HFF-Myc (cell line): ENCODE measurements at regions not wholly inside any gene's neighbourhood (a gene's known extent, or its start where the extent isn't known, plus 50 kb on each side); places are given as distances from the start of the nearest gene placed in this dataset.
"Not testable (repeated sequence)": the region's sequence is repeated elsewhere in the genome, so short reads cannot be mapped to it uniquely, and the experiment has no call there.

Experiments
- DNase-seq: peaks from one replicate; pipeline ENCODE4 v3.0.0-alpha.2; 2011; ENCODE audit warnings: low read depth; ENCODE audit errors: extremely low read depth
- H3K4me3 ChIP-seq: replicated peaks from 2 replicates; pipeline ENCODE4 v1.5.1; 2011; ENCODE audit warnings: low read depth, mild to moderate bottlenecking, control low read depth, low read length
- TF ChIP-seq, protein P1 (sequence below): IDR thresholded peaks from 2 replicates; pipeline ENCODE4 v1.5.1; 2012; ENCODE audit warnings: mild to moderate bottlenecking, low read depth, low read length, control low read depth; ENCODE audit errors: missing control alignments

DNA sequence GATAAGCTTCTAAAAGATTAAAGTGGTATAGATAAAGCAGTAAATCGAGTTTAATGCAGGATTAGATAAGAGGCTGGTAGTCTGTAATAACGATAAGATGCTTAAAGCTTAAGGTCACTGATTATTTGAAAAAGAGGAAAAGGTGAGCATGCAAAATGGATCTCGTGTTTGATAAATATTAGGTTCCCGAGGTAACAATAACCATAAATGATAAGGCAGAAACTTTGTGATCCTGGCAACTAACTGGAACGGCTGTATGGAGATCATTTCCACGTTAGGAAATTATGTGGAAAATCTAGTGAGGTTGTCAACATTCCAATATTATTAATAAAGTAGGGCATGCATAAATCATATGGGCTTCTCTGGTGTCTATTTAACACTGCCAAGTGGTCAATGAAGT is 255.5 kb downstream of the EFCAB11 start:
- DNase-seq, result no peak
- H3K4me3 ChIP-seq, result no peak overlapping the region
- TF ChIP-seq, protein P1, sequence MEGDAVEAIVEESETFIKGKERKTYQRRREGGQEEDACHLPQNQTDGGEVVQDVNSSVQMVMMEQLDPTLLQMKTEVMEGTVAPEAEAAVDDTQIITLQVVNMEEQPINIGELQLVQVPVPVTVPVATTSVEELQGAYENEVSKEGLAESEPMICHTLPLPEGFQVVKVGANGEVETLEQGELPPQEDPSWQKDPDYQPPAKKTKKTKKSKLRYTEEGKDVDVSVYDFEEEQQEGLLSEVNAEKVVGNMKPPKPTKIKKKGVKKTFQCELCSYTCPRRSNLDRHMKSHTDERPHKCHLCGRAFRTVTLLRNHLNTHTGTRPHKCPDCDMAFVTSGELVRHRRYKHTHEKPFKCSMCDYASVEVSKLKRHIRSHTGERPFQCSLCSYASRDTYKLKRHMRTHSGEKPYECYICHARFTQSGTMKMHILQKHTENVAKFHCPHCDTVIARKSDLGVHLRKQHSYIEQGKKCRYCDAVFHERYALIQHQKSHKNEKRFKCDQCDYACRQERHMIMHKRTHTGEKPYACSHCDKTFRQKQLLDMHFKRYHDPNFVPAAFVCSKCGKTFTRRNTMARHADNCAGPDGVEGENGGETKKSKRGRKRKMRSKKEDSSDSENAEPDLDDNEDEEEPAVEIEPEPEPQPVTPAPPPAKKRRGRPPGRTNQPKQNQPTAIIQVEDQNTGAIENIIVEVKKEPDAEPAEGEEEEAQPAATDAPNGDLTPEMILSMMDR, result no peak

DNA sequence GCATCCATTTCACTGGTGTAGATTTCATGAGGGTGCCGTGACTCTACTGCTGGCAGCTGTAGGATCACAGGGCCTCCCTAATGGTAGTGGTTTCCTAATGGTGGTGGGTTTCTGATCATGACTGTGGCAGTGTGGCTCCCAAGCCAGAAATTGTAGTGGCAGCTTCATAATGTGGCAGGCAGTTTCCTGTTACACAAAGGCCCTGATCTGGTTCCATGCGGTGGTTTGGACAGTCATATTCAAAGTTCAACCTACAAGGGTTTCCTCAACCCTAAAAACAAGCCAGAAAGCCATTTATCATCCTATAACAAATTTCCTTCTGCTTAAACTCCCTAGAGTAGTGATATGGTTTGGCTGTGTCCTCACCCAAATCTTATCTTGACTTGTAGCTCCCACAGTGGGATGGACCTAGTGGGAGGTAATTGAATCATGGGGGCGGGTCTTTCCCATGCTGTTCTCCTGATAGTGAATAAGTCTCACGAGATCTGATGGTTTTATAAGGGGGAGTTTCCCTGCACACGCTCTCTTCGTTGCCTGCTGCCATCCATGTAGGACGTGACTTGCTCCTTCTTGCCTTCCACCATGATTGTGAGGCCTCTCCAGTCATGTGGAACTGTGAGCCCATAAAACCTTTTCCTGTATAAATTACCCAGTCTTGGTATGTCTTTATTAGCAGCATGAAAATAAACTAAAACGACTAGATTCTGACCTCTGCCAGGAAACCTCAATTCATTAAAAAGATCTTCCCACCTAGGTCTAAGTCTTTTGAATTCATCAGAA is 257.1 kb downstream of the EFCAB11 start:
- TF ChIP-seq, protein P1, result no peak
- H3K4me3 ChIP-seq, result no peak overlapping the region
- DNase-seq, result no peak

DNA sequence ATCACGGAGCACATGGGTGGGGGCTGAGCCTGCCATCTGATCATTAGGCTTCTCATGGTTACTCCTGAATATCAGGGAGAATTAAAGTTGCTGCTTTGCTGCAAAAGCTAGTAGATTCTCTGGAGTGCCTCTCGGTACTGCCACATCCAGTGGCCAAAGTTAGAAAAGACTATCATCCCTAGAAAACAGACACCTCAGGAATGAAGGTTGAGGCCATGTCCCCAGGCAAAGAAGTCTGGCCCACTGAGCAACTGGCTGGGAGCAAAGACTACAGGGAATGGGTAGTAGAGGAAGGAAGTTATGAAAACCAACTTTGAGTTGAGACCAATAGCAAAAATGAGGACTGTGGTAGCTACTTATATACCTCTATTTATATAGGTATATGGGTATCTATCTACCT is 258.7 kb downstream of the EFCAB11 start:
- DNase-seq, result no peak
- H3K4me3 ChIP-seq, result no peak overlapping the region
- TF ChIP-seq, protein P1, result no peak

DNA sequence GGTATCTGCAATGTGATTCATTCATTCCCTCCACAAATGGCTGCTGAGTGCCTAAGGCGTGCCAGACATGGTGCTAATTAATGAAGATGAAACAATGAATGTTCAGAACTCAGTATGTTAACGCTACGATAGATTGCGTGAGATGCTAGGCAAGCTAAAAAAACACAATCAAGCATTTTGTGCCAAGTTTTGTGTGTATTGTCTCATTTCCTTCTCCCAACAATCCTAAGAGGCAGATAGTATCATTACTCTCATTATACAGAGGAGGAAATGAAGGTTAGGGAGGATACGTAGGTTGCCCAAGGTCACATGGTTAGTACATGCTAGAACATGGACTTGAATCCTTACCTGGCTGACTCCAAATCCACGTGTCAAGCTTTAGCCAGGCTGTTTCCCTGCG is 264.4 kb downstream of the EFCAB11 start:
- DNase-seq, result no peak
- H3K4me3 ChIP-seq, result no peak overlapping the region
- TF ChIP-seq, protein P1, result no peak

DNA sequence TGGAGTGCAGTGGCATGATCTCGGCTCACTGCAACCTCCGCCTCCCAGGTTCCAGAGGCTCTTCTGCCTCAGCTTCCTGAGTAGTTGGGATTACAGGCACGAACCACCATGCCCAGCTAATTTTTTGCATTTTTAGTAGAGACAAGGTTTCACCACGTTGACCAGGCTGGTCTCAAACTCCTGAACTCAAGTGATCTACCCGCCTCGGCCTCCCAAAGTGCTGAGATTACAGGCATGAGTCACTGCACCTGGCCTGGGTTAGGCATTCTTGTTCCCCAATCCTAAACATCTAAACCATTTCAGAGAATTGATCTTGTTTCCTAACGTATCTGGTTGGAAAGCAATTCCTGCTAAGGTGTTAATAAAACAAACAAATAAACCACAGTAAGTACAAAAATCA is 264.8 kb downstream of the EFCAB11 start:
- not testable (repeated sequence) for H3K4me3 ChIP-seq, DNase-seq

DNA sequence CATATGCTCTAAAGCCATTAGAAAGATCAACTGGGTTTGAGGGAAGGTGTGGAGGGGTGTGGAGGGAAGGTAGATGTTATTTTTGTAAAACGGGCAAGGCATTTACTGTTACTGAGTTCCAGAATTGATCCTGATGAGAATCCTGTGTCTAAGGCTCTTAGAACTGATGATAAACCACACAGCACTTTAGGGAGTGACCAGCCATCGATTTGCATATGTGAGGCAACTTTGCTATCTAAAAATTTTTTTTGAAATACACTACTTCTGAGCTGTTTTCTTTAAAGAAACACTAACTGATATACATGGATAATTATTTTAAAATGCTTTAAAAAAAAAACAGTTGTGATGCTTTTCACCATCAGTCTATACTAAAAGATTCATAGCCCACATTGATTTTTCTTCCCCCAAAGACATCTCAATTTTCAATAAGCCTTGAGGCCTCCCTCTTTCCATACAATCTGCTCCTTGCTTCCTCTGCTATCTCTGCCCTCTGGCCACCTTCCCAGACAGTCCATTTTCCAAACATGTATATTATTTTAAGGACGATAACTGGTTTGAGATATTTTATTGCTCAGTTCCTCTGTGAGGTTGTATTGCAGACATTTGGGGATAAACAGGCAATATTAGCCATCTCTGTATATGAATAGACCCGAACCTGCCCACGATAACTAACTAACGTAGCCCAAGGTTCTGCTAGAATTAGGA is 265.9 kb downstream of the EFCAB11 start:
- no peak for DNase-seq
- TF ChIP-seq, protein P1, result no peak
- no peak overlapping the region for H3K4me3 ChIP-seq

DNA sequence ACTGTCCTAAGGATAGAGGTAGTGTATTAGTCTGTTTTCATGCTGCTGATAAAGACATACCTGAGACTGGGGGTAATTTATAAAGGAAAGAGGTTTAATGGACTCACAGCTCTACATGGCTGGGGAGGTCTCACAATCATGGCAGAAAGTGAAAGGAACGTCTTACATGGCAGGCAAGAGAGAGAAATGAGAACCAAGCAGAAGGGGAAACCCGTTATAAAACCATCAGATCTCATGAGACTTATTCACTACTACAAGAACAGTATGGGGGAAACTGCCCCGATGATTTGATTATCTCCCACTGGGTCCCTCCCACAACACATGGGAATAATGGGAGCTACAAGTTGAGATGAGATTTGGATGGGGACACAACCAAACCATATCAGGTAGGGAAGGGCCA is 267.4 kb downstream of the EFCAB11 start:
- DNase-seq, H3K4me3 ChIP-seq: not testable (repeated sequence)
